HEK293 (cell line): ENCODE measurements at regions not wholly inside any gene's neighbourhood (a gene's known extent, or its start where the extent isn't known, plus 50 kb on each side); places are given as distances from the start of the nearest gene placed in this dataset.

Experiments
- KLF16 ChIP-seq: fragments of 450-650 bp; formaldehyde crosslinking; IDR thresholded peaks from 2 replicates; pipeline ENCODE4 v1.5.1; 2017; ENCODE audit warnings: missing biosample characterization, missing genetic modification characterization
- SP2 ChIP-seq: fragments of 450-650 bp; formaldehyde crosslinking; IDR thresholded peaks from 2 replicates; pipeline ENCODE4 v1.5.1; 2016; ENCODE audit warnings: missing biosample characterization, missing genetic modification characterization
- ZBTB7A ChIP-seq: fragments of 450-650 bp; formaldehyde crosslinking; IDR thresholded peaks from 2 replicates; pipeline ENCODE4 v1.5.1; 2016; ENCODE audit warnings: low read depth, missing biosample characterization, missing genetic modification characterization
- ZNF112 ChIP-seq: fragments of 450-650 bp; formaldehyde crosslinking; IDR thresholded peaks from 2 replicates; pipeline ENCODE4 v1.5.0; 2017; ENCODE audit warnings: missing biosample characterization, missing genetic modification characterization
- ZNF302 ChIP-seq: fragments of 450-650 bp; formaldehyde crosslinking; IDR thresholded peaks from 2 replicates; pipeline ENCODE4 v1.5.1; 2016; ENCODE audit warnings: missing biosample characterization, missing genetic modification characterization, low read depth
- ZNF549 ChIP-seq: fragments of 450-650 bp; IDR thresholded peaks from 2 replicates; pipeline ENCODE4 v1.5.1; 2018; ENCODE audit warnings: missing biosample characterization, missing genetic modification characterization, mild to moderate bottlenecking, inconsistent platforms, moderate library complexity
- TF ChIP-seq, protein P1 (sequence below): fragments of 450-650 bp; formaldehyde crosslinking; IDR thresholded peaks from 2 replicates; pipeline ENCODE4 v1.5.1; 2017; ENCODE audit warnings: missing biosample characterization, missing genetic modification characterization
- TF ChIP-seq, protein P2 (sequence below): fragments of 450-650 bp; formaldehyde crosslinking; IDR thresholded peaks from 2 replicates; pipeline ENCODE4 v1.5.0; 2017; ENCODE audit warnings: missing biosample characterization, missing genetic modification characterization, borderline replicate concordance
- TF ChIP-seq, protein P3 (sequence below): fragments of 450-650 bp; formaldehyde crosslinking; IDR thresholded peaks from 2 replicates; pipeline ENCODE4 v1.5.1; 2016; ENCODE audit warnings: missing biosample characterization, missing genetic modification characterization
- TF ChIP-seq, protein P4 (sequence below): fragments of 450-650 bp; formaldehyde crosslinking; IDR thresholded peaks from 2 replicates; pipeline ENCODE4 v1.5.1; 2016; ENCODE audit warnings: missing biosample characterization, missing genetic modification characterization
- TF ChIP-seq, protein P5 (sequence below): fragments of 450-650 bp; formaldehyde crosslinking; IDR thresholded peaks from 2 replicates; pipeline ENCODE4 v1.5.1; 2016; ENCODE audit warnings: missing biosample characterization, missing genetic modification characterization

DNA sequence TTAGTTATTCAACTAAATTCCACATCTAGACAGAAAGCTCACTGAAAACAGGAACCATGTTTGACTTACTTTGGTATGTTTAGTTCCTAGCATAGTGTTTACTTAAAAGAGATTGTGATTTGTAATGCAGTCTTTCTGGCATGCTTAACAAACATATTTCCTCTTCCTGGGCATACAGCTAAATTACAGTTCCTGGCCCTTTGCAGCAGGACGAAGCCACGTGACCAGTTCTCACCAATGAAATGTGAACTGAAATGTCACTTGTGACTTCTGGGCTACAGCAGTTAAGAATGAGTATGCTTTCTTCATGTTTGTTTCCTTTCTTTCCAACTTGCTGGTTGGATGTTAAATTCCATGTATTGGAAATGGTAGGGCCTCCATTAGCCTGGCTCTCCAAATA is 330.5 kb downstream of the FIGN start:
- TF ChIP-seq ZNF302 (tag by site-specific recombination), result no peak
- TF ChIP-seq, protein P1, sequence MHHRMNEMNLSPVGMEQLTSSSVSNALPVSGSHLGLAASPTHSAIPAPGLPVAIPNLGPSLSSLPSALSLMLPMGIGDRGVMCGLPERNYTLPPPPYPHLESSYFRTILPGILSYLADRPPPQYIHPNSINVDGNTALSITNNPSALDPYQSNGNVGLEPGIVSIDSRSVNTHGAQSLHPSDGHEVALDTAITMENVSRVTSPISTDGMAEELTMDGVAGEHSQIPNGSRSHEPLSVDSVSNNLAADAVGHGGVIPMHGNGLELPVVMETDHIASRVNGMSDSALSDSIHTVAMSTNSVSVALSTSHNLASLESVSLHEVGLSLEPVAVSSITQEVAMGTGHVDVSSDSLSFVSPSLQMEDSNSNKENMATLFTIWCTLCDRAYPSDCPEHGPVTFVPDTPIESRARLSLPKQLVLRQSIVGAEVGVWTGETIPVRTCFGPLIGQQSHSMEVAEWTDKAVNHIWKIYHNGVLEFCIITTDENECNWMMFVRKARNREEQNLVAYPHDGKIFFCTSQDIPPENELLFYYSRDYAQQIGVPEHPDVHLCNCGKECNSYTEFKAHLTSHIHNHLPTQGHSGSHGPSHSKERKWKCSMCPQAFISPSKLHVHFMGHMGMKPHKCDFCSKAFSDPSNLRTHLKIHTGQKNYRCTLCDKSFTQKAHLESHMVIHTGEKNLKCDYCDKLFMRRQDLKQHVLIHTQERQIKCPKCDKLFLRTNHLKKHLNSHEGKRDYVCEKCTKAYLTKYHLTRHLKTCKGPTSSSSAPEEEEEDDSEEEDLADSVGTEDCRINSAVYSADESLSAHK (tag by site-specific recombination), result no peak
- TF ChIP-seq, protein P2, sequence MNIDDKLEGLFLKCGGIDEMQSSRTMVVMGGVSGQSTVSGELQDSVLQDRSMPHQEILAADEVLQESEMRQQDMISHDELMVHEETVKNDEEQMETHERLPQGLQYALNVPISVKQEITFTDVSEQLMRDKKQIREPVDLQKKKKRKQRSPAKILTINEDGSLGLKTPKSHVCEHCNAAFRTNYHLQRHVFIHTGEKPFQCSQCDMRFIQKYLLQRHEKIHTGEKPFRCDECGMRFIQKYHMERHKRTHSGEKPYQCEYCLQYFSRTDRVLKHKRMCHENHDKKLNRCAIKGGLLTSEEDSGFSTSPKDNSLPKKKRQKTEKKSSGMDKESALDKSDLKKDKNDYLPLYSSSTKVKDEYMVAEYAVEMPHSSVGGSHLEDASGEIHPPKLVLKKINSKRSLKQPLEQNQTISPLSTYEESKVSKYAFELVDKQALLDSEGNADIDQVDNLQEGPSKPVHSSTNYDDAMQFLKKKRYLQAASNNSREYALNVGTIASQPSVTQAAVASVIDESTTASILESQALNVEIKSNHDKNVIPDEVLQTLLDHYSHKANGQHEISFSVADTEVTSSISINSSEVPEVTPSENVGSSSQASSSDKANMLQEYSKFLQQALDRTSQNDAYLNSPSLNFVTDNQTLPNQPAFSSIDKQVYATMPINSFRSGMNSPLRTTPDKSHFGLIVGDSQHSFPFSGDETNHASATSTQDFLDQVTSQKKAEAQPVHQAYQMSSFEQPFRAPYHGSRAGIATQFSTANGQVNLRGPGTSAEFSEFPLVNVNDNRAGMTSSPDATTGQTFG (tag by site-specific recombination), result no peak
- TF ChIP-seq, protein P3, sequence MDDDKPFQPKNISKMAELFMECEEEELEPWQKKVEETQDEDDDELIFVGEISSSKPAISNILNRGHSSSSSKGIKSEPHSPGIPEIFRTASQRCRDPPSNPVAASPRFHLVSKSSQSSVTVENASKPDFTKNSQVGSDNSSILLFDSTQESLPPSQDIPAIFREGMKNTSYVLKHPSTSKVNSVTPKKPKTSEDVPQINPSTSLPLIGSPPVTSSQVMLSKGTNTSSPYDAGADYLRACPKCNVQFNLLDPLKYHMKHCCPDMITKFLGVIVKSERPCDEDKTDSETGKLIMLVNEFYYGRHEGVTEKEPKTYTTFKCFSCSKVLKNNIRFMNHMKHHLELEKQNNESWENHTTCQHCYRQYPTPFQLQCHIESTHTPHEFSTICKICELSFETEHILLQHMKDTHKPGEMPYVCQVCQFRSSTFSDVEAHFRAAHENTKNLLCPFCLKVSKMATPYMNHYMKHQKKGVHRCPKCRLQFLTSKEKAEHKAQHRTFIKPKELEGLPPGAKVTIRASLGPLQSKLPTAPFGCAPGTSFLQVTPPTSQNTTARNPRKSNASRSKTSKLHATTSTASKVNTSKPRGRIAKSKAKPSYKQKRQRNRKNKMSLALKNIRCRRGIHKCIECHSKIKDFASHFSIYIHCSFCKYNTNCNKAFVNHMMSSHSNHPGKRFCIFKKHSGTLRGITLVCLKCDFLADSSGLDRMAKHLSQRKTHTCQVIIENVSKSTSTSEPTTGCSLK (tag by site-specific recombination), result no peak
- TF ChIP-seq, protein P4, sequence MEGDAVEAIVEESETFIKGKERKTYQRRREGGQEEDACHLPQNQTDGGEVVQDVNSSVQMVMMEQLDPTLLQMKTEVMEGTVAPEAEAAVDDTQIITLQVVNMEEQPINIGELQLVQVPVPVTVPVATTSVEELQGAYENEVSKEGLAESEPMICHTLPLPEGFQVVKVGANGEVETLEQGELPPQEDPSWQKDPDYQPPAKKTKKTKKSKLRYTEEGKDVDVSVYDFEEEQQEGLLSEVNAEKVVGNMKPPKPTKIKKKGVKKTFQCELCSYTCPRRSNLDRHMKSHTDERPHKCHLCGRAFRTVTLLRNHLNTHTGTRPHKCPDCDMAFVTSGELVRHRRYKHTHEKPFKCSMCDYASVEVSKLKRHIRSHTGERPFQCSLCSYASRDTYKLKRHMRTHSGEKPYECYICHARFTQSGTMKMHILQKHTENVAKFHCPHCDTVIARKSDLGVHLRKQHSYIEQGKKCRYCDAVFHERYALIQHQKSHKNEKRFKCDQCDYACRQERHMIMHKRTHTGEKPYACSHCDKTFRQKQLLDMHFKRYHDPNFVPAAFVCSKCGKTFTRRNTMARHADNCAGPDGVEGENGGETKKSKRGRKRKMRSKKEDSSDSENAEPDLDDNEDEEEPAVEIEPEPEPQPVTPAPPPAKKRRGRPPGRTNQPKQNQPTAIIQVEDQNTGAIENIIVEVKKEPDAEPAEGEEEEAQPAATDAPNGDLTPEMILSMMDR (tag by site-specific recombination), result no peak
- TF ChIP-seq SP2 (tag by site-specific recombination), result no peak
- no peak for TF ChIP-seq ZBTB7A (tag by site-specific recombination)
- TF ChIP-seq KLF16, result no peak
- TF ChIP-seq, protein P5, sequence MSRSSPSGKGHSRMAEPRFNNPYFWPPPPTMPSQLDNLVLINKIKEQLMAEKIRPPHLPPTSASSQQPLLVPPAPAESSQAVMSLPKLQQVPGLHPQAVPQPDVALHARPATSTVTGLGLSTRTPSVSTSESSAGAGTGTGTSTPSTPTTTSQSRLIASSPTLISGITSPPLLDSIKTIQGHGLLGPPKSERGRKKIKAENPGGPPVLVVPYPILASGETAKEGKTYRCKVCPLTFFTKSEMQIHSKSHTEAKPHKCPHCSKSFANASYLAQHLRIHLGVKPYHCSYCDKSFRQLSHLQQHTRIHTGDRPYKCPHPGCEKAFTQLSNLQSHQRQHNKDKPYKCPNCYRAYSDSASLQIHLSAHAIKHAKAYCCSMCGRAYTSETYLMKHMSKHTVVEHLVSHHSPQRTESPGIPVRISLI, result no peak
- no peak for TF ChIP-seq ZNF549
- TF ChIP-seq ZNF112 (tag by site-specific recombination), result no peak
